AG04449 (cell line): ENCODE measurements at regions not wholly inside any gene's neighbourhood (a gene's known extent, or its start where the extent isn't known, plus 50 kb on each side); places are given as distances from the start of the nearest gene placed in this dataset.

Experiments used
- CTCF ChIA-PET: fragments of 350-600 bp; formaldehyde crosslinking; extraction: SDS; loops from one replicate; lab custom pipeline; 2021; ENCODE audit warnings: antibody characterized with exemption; lab: Yijun Ruan, JAX
- POLR2A ChIA-PET: fragments of 400-600, 350-600 bp; formaldehyde crosslinking; extraction: SDS; loops from one replicate; lab custom pipeline; 2020; ENCODE audit warnings: antibody characterized with exemption, inconsistent platforms; lab: Yijun Ruan, JAX
- DNase-seq: peaks from one replicate; pipeline ENCODE4 v3.0.0-alpha.2; 2010; ENCODE audit warnings: low read depth, low spot score
- H3K4me3 ChIP-seq: 2 replicates; pipeline ENCODE4 v1.5.1; 2011; ENCODE audit warnings: low read depth, mild to moderate bottlenecking, control low read depth, low read length
- TF ChIP-seq, protein P1 (sequence below): IDR thresholded peaks from one replicate; pipeline ENCODE4 v1.5.1; 2011; ENCODE audit warnings: mild to moderate bottlenecking, moderate library complexity, low read length, control low read depth, inconsistent platforms; ENCODE audit not compliant: insufficient read depth; ENCODE audit errors: missing control alignments

DNA sequence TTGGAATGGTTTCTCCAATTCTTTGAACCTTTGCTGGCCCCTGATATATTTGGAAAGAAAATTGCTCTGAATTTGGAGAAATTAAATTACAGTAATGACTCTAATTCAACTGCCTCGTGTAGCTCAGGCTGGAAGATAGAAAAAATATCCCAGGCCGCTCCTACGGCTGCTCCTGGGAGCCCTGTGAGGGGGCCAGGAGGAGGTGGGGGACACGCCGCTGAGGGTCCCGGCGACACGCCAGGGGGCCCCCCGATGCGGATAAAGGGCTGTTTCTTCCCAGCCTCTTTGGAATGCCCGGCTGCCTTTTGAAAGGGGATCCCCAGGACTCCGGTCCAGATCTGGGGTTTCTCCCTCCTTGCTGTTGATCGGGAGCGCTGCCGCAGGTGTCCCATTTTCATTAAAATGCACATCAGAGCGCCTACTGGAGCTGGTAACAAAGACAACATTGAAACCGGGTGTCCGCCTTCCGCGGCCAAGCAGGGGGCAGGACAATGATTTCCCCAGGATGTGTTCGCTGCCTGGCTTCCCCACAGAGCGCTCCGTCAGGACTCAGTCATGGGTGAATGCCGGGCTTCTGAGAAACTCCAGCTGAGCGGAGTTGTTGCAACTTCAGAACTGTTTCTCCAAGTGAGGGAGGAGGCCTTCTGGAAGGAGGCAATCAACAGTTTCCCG, 200.1 kb upstream of the KBTBD8 start:
- peak overlapping the region; percentile 24 for H3K4me3 ChIP-seq
- POLR2A ChIA-PET, result no interaction called here
- TF ChIP-seq, protein P1, sequence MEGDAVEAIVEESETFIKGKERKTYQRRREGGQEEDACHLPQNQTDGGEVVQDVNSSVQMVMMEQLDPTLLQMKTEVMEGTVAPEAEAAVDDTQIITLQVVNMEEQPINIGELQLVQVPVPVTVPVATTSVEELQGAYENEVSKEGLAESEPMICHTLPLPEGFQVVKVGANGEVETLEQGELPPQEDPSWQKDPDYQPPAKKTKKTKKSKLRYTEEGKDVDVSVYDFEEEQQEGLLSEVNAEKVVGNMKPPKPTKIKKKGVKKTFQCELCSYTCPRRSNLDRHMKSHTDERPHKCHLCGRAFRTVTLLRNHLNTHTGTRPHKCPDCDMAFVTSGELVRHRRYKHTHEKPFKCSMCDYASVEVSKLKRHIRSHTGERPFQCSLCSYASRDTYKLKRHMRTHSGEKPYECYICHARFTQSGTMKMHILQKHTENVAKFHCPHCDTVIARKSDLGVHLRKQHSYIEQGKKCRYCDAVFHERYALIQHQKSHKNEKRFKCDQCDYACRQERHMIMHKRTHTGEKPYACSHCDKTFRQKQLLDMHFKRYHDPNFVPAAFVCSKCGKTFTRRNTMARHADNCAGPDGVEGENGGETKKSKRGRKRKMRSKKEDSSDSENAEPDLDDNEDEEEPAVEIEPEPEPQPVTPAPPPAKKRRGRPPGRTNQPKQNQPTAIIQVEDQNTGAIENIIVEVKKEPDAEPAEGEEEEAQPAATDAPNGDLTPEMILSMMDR, result no peak
- peak; percentile 42 for DNase-seq
- CTCF ChIA-PET, result interaction anchor here (0.6 to 1.5 kb wide), 6 partner anchors 9 to 543 kb away, joined by 3 to 4 read pairs (median 3); no protein-coding TSS in a partner anchor

DNA sequence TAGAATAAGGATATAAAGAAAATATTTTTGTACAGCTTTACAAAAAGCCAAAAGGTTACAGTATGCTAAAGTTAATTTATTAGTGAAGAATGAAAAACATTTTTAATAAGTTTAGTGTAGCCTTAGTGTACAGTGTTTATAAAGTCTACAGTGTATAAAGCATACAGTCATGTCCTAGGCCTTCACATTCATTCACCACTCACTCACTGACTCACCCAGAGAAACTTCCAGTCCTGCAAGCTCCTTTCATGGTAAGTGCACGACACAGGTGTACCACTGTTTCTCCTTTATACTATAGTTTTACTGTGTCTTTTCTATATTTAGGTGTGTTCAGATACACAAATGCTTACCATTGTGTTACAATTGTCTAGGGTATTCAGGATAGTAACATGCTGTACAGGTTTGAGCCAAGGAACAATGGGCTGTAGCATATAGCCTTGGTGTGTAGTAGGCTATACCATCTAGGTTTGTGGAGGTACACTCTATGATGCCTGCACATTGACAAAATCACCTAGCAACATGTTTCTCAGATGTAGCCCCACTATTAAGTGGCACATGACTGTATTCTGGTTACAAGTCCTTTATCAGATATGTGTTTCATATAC, 197.1 kb upstream of the KBTBD8 start:
- no peak for DNase-seq
- ChIA-PET CTCF (interaction anchor here (1.0 to 1.6 kb wide), 5 partner anchors 15 to 423 kb away, joined by 3 to 8 read pairs (median 5); no protein-coding TSS in a partner anchor), POLR2A (interaction anchor here (0.6 kb wide), 1 partner anchor 14 kb away, joined by 4 read pairs; no protein-coding TSS in a partner anchor)
- TF ChIP-seq, protein P1, result no peak
- no peak overlapping the region for H3K4me3 ChIP-seq

DNA sequence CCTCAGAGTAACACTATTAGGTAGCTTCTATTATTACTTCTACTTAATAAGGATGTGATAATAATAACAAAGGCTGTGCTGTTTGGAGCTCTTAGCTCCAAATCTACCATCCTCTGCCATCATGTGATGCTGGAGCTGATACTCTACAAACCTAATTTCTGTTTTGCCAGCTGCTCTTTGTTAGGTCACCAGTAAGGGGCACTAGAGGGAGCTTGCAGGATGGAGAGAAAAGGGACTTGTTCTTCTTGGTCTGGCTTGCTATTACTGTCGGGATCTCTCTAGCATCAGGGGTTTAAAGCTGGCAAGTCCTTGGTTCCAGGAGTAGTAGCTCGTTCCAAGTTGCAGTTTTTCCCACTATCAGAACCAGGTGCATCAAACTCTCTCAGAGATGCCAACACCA, 194.9 kb upstream of the KBTBD8 start:
- POLR2A ChIA-PET, result no interaction called here
- TF ChIP-seq, protein P1, result no peak
- DNase-seq, result no peak
- CTCF ChIA-PET, result interaction anchor here (1.1 to 3.6 kb wide), 7 partner anchors 9 to 417 kb away, joined by 3 to 33 read pairs (median 7); no protein-coding TSS in a partner anchor
- H3K4me3 ChIP-seq, result no peak overlapping the region

DNA sequence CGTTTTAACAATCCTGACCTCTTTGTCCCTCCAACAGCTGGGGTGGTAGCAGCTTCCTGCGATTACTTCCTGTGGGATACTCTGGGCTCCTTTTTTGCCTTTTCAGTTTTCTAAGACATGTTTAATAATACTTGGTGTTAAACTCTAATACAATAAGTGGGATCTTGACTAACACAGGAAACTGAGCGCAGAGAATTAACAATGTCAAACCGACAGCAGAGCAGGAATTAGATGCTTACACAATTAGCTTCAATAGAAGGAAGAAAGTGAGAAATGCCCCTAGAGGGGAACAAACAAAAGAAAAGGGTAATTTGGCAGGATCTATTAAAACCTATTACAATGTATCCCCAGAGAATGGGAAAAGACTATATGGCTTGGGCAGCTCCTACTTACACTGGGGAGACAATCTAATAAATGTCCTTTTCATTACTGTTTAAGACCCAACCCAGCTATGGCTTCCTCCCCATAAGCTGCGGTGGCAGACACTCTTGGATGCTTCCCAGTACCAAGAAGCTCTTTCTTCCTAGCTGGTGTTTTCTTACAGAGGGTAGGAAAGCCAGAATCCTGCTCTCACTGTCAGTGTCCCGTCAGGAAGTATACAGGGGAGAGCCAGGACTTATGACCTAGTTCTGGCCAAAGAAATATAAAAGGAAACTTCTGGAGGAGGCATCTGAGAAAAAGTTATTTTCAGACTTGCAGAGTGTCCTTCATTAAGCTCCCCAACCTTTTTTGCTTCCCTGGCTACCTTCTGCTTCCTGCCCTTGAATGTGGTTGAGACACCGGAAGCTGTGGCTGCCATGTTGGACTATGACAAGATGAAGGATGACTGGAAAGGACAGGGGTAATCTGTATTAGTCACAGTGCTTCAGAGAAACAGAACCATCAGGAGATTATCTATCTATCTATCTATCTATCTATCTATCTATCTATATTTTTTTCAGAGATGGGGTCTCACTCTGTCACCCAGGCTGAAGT, 194.1 kb upstream of the KBTBD8 start:
- H3K4me3 ChIP-seq, result no peak overlapping the region
- ChIA-PET CTCF (interaction anchor here (1.0 to 3.6 kb wide), 8 partner anchors 9 to 550 kb away, joined by 3 to 33 read pairs (median 6); no protein-coding TSS in a partner anchor), POLR2A (no interaction called here)
- no peak for DNase-seq
- TF ChIP-seq, protein P1, result no peak

DNA sequence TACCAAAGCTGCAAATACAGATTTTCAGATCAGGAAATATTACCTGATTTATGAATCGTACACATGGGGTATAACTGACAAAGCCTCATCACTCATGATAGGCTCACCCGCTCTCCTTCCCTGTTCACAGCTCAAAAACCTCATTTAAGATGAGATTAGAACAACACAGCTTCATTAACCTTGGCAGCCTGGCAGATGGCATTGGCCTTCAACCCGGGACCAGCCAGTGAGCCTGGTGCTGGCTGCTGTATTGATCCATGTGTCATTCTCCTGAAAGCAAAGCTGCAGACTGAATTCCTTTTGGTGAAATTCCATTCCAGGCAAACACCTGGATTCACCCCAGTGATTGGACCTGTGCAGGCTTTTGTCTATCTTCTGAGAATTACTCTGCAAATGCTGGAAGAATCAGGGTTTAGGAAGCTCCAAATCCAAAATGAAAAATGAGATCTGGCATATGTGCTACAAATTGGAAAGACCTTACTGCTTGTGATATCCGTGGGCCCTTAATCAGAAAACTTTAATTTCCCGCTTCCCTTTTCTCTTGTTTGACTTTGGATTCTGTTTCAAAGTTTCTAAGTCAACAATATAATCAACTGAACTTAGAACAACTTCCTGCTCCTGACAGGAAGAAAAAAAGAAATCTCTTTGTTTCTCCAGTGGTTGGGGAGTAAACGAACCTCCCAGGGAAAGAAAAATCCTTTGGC, 189.1 kb upstream of the KBTBD8 start:
- POLR2A ChIA-PET, result no interaction called here
- CTCF ChIA-PET, result interaction anchor here (0.6 to 1.9 kb wide), 6 partner anchors 10 to 425 kb away, joined by 3 to 14 read pairs (median 4); no protein-coding TSS in a partner anchor
- TF ChIP-seq, protein P1, result no peak
- no peak overlapping the region for H3K4me3 ChIP-seq
- no peak for DNase-seq
